Endothelial cell of hepatic sinusoid (primary cell): ENCODE measurements at regions not wholly inside any gene's neighbourhood (a gene's known extent, or its start where the extent isn't known, plus 50 kb on each side); places are given as distances from the start of the nearest gene placed in this dataset.

Experiments
- in situ Hi-C: cut with HindIII; loops from 2 replicates; pipeline ENCODE4 v1.10.0; 2017; ENCODE audit warnings: low sequenced_read_pairs

GRCh38 chr2:16085073-16085472 is 144.7 kb downstream of the MYCN start:
- in situ Hi-C loops: no loop called here

- in situ Hi-C loops: no loop called here
These were observed 143.9 kb downstream of the MYCN start for GRCh38 chr2:16084274-16084673.

DNA sequence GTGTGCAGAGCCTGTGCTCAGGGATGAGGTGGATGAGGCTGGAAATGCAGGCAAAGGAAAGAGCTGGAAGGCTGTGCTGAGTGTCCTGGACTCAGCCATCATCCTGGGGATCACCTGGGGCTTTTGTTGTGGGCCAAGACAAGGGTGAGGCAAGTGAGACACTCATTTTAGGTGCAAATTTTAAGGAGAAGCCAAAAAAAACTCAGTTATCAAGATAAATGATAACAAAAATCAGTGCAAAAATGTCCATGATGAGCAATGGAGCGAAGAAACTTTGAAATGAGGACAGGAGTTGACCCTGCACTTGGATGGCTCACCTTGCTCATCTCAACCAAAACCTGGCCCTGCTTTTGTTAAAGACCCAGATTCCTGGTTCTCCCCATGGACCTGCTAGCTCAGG is 141.9 kb downstream of the MYCN start:
- in situ Hi-C loops: no loop called here

DNA sequence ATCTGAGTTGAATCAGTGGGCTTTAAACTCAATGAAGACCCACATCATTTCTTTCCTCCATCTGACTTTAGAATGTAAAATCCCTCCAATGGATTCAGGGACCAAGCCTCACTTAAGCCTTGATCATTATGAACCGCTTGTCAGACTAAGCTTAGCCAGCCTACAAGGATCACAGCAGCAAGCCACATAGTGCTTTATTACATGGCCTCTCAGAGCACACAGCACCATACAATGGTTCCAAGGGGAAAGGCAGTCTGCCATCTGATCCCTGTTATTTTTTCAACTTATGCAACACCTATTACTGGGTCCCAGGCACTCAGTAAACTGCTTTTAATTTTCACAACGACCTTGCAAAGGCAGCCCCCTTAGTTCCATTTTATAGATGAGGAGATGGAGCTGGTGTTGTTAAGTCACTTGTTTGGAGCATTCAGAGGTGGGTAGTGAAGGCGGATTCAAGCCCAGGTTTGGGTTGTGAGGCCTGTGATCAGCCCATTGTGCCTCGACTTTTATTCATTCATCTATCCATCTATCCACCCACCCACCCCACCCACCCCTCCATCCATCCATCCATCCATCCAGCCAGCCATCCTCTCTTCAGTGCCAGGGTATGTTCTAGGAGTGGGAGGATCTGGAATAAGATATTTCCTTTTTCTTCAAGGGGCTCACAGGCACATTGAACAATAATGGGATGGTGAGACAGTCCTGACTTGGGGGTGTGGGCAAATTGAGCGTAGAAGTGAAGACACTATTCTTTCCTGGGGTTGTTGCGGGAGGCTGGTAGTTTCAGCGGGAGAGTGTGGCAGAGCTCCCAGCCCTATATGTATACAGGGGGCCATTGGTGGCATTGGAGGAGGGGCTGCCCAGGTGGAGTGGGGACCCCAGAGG is 141.2 kb downstream of the MYCN start:
- in situ Hi-C loops: no loop called here

DNA sequence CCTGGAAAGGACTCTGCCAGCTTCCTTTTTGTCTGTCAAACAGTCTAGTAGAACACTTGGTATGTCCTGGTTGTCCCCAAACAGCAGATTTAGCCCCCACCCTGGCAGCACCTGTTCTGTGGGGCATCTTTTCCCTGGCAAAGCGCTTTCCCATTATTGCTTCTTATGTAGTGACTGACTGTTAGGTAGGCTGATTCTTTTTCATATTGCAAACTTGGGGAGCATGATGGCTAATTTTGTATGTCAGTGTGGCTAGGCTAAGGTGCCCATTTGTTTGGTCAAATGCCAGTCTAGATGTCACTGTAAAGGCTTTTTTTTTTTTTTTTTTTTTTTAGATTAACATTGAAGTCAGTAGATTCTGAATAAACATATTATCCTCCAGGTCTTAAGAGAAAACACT is 140.2 kb downstream of the MYCN start:
- in situ Hi-C loops: no loop called here

GRCh38 chr2:16080071-16080470 is 139.7 kb downstream of the MYCN start:
- in situ Hi-C loops: no loop called here

GRCh38 chr2:16079637-16080036 is 139.3 kb downstream of the MYCN start:
- in situ Hi-C loops: no loop called here

DNA sequence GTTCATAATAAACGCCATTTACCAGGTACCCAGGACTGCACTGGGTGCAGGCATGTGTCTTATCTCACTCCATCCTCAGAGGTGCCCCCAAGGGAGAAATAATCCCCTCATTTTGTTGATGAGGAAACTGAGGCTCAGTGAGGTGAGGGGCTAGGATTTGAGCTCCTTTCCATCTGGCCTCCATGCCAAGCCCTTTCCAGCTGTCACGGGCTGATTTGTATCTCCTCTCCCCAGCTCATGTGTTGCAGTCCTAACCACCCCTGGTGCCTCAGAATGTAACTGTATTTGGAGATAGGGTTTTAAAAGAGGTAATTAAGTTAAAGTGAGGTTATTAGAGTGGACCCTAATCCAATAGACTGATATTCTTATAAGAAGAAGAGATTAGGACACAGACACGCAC is 137.3 kb downstream of the MYCN start:
- in situ Hi-C loops: no loop called here

DNA sequence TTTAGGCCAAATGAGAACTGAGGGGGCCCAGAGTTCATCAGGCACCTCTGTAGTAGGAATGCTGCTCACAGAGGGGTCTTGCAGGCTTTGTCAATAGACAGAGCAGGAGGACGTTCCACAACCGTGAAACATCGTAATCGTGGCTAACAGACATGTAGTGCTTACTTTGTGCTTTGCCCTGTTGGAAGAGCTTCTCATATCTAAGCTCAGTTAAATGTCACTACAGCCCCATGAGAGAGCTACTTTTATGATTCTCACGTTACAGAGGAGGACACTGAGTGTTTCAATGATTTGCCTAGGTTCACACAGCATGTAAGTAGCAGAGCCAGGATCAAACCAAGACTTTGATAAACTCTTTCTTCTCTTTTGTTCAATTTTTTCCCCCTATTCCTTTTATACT is 136.6 kb downstream of the MYCN start:
- in situ Hi-C loops: no loop called here

DNA sequence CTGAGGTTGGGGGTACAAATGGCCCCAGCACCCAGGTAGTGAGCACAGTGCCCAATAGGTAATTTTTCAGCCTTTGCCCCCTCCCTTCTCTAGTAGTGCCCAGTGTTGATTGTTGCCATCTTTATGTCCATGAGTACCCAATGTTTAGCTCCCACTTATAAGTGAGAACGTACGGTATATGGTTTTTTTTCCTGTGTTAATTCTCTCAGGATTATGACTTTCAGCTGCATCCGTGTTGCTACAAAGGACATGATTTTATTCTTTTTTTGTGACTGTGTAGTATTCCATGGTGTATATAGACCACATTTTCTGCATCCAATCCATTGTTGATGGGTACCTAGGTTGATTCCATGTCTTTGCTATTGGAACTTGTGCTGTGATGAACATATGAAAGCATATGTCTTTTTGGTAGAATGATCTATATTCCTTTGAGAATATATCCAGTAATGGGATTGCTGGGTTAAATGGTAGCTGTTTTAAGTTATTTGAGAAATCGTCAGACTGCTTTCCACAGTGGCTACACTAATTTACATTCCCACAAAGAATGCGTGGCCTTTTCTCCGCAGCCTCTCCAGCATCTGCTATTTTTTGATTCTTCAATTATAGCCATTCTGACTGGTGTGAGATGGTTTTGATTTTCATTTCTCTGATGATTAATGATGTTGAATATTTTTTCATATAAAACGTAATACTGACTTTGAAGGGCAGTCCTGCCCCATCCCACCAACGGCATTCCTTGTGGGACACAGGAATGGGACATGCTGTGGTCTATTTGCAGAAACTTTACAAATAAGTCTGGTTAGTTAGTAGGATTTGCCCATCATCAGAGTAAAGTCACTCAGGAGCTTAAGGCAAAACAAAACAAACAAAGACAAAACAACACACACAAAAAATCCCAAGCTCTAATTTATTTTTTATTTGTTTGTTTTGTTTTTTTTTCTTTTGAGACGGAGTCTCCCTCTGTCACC is 135.0 kb downstream of the MYCN start:
- in situ Hi-C loops: no loop called here

GRCh38 chr2:16073921-16074425 is 133.6 kb downstream of the MYCN start:
- in situ Hi-C loops: no loop called here

DNA sequence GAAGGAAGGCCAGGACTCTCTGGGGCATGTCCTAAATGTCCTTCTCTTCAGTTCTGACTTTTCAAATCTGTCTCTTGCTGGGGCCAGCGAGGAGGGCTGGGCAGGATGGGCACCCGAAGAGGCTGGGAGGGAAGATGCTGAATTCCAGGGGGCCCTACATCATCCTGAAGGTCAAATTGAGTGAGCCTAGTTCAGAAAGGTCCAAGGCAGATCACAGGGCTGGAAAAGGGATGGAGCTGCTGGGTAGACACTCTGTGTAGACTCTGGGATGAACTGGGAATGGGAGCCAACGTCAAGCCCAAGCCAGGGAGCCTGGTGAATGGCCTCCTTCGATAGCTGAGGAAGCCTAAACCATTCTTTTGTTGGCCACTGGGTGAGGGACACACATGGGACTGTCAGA is 133.1 kb downstream of the MYCN start:
- in situ Hi-C loops: no loop called here

DNA sequence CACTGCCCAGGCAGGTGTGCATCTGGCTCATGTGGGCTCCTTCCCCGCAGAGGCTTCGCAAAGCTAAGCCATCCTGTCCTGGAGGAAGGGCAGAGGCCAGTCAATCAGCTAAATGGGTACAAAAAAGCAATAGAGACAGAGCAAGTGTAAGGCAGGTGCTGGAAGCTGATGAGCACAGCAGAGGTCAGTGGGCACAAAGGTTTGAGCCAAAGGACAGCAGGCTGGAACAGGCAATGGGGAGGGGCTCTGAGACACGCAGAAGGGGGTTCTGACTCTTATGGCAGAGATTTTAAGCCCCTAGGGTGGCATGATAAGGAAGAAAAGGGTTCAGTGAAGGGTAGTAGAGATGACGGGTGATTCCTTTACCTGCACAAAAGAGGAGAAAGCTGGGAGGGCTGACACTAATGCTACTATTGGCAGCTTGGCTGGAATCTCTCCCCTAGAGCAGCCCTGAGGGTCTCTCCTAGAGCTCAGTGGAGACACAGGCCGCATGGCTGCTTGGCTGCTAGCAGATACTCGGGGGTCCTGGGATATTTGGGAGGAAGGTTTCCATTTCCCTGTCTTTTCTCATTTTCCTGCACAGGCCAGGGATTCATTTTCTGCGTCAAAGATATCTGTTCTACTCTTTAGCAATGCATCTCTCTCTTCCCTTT is 132.4 kb downstream of the MYCN start:
- in situ Hi-C loops: no loop called here

DNA sequence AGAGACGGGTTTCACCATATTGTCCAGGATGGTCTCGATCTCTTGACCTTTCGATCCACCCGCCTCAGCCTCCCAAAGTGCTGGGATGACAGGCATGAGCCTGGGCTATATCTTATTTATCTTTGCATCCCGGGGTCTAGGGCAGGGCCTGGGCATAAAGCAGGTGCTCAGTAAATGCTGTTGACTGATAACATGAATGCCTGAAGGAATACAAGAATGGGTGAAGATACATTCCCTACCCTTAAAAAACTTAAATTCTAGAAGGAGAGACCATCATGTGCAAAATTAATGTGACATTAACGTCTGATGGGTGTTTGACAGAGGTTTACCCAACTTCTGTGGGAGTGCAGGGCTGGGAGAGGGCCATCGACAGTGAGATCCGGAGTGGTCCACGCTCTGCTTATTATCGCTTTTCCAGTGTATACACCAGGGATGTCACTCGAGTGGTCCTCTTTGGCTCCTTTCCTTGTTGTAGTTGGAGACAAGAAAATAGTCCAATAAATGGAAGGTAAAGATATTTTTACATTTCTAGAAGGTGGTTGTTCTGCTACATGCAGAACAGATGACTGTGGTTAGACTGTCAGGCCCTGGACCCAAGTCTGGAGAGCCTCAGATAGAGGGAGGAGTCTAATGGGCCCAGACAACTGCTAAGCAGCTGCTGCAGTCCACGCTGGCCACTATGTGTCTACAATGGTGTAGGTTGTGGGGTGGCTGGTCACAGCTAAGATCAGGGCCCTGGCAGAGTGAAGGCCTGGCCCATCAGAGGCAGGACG is 131.7 kb downstream of the MYCN start:
- in situ Hi-C loops: no loop called here

- in situ Hi-C loops: no loop called here
These were observed 130.9 kb downstream of the MYCN start for GRCh38 chr2:16071039-16071864.

DNA sequence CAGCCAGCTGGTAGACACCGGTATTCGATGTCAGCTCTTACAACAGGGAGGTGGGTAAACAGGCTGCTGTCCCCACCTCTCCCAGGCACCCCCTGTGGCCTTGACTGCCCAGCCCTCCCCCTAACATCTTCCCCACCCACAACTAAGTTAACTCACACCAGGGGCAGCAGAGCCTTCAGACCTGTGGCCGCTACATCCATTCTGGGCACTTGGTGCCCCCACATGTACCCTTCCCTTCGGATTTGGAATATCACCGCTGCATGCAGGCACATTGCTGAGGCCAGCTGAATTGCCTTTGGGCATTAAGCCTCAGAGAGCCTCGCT is 130.3 kb downstream of the MYCN start:
- in situ Hi-C loops: no loop called here

- in situ Hi-C loops: no loop called here
These were observed 129.7 kb downstream of the MYCN start for GRCh38 chr2:16069933-16070647.

GRCh38 chr2:16069663-16069932 is 129.2 kb downstream of the MYCN start:
- in situ Hi-C loops: no loop called here

DNA sequence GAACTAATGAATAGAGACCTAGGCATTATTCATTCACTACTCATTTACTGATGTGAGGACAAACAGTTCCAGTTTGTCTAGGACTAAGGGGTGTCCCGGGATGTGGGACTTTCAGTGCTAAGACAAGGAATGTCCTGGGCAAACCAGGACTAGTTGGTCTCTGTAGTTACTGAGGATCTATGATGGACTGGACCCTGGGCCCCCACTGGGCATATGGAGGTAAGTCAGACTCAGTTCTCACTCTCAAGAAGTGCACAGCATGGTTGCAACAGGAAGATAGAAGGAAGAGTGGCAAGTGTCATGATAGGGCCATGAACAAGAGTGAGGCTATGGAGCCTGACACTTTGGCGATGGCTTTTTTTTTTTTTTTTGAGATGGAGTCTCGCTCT is 128.2 kb downstream of the MYCN start:
- in situ Hi-C loops: no loop called here
